ENCODE measurements at regions not wholly inside any gene's neighbourhood (a gene's known extent, or its start where the extent isn't known, plus 50 kb on each side); places are given as distances from the start of the nearest gene placed in this dataset.
A peak's percentile ranks its signal among the peaks of the same experiment; 100 is the strongest.

- no peak for DNase-seq
- no peak overlapping the region for H3K4me3 ChIP-seq
- no peaks in the 10 kb centered on the region for H3K4me1 ChIP-seq
- no peaks in the 10 kb centered on the region for H3K36me3 ChIP-seq
- no peak overlapping the region for H3K27ac ChIP-seq
- H3K9me3 ChIP-seq, result no peaks in the 10 kb centered on the region
- intact Hi-C loops (cut with DNase I), result no loop called here
- H3K9ac ChIP-seq (ENCODE audit: low read depth in 2 of 2, low read length in 2 of 2), result no peak overlapping the region
- no peaks in the 10 kb centered on the region for H3K27me3 ChIP-seq
- TF ChIP-seq CTCF (IDR thresholded peaks at IDR 0.05), result no peak
Measured at GRCh38 chr20:6715401-6715941, 52.0 kb upstream of the BMP2 start.

- H3K27ac ChIP-seq, result no peak overlapping the region
- no peaks in the 10 kb centered on the region for H3K36me3 ChIP-seq
- intact Hi-C loops (cut with DNase I), result no loop called here
- no peak overlapping the region for H3K9ac ChIP-seq (ENCODE audit: low read depth in 2 of 2, low read length in 2 of 2)
- H3K9me3 ChIP-seq, result no peaks in the 10 kb centered on the region
- no peaks in the 10 kb centered on the region for H3K27me3 ChIP-seq
- no peak for TF ChIP-seq CTCF (IDR thresholded peaks at IDR 0.05)
- DNase-seq, result peak; percentile 93
- no peak overlapping the region for H3K4me3 ChIP-seq
- H3K4me1 ChIP-seq, result peaks cover 4% of the 10 kb centered on the region
Measured at GRCh38 chr20:6714279-6714711, 53.2 kb upstream of the BMP2 start.

- Histone ChIP-seq H3K36me3 (no peaks in the 10 kb centered on the region), H3K9ac (ENCODE audit: low read depth in 2 of 2, low read length in 2 of 2) (no peak overlapping the region), H3K27me3 (no peaks in the 10 kb centered on the region), H3K9me3 (no peaks in the 10 kb centered on the region), H3K4me3 (no peak overlapping the region), H3K4me1 (peaks cover 16% of the 10 kb centered on the region), H3K27ac (no peak overlapping the region)
- DNase-seq, result peak; percentile 69
- no peak for TF ChIP-seq CTCF (IDR thresholded peaks at IDR 0.05)
- intact Hi-C loops (cut with DNase I), result no loop called here
Measured at GRCh38 chr20:6711951-6712649, 55.4 kb upstream of the BMP2 start.

- TF ChIP-seq CTCF (IDR thresholded peaks at IDR 0.05), result no peak
- Histone ChIP-seq H3K27me3 (no peaks in the 10 kb centered on the region), H3K9me3 (no peaks in the 10 kb centered on the region), H3K36me3 (no peaks in the 10 kb centered on the region), H3K27ac (peak overlapping the region; percentile 72), H3K9ac (ENCODE audit: low read depth in 2 of 2, low read length in 2 of 2) (peak overlapping the region in 1 of 2 donors; percentile 46), H3K4me1 (peaks cover 16% of the 10 kb centered on the region), H3K4me3 (no peak overlapping the region)
- no peak for DNase-seq
- intact Hi-C loops (cut with DNase I), result no loop called here
Measured at GRCh38 chr20:6709910-6710595, 57.4 kb upstream of the BMP2 start.

- no peaks in the 10 kb centered on the region for H3K27me3 ChIP-seq
- H3K36me3 ChIP-seq, result no peaks in the 10 kb centered on the region
- H3K27ac ChIP-seq, result peak overlapping the region; percentile 72
- no peak overlapping the region for H3K4me3 ChIP-seq
- H3K4me1 ChIP-seq, result peaks cover 16% of the 10 kb centered on the region
- no peaks in the 10 kb centered on the region for H3K9me3 ChIP-seq
- intact Hi-C loops (cut with DNase I), result no loop called here
- DNase-seq, result peak; percentile 84
- TF ChIP-seq CTCF (IDR thresholded peaks at IDR 0.05), result no peak
- H3K9ac ChIP-seq (ENCODE audit: low read depth in 2 of 2, low read length in 2 of 2), result peak overlapping the region in 1 of 2 donors; percentile 41
Measured at GRCh38 chr20:6708010-6708409, 59.5 kb upstream of the BMP2 start.

All from colonic mucosa (tissue), 4 donors.